ENCODE measurements at regions not wholly inside any gene's neighbourhood (a gene's known extent, or its start where the extent isn't known, plus 50 kb on each side); places are given as distances from the start of the nearest gene placed in this dataset. TPM values are rescaled to one million over a fixed set of nuclear protein-coding genes. Genes with fewer than 3 reads are reported as not detected.

- H3K36me3 ChIP-seq (ENCODE audit: control insufficient read depth in 2 of 4, insufficient read depth in 4 of 4, low read length in 3 of 4), result no peaks in the 10 kb centered on the region
- no peak overlapping the region for H2AK5ac ChIP-seq (ENCODE audit: low read depth, low read length)
- H3K4me1 ChIP-seq (replicated peaks in 1 of 4; ENCODE audit: control insufficient read depth in 3 of 4, insufficient read depth in 4 of 4, low read length in 3 of 4), result no peaks in the 10 kb centered on the region
- H3K4ac ChIP-seq (replicated peaks; ENCODE audit: insufficient read length, low read depth, low read length), result no peak overlapping the region
- no peaks in the 10 kb centered on the region for H3K9me3 ChIP-seq (ENCODE audit: insufficient read depth in 2 of 2, low read depth in 1 of 2, low read length in 1 of 2)
- H3K14ac ChIP-seq (ENCODE audit: insufficient read length), result no peak overlapping the region
- no peaks in the 10 kb centered on the region for H4K20me1 ChIP-seq (replicated peaks in 1 of 2; ENCODE audit: control insufficient read depth in 1 of 2, insufficient read depth in 2 of 2, low read length in 2 of 2)
- H2BK15ac ChIP-seq (ENCODE audit: low read length), result no peak overlapping the region
- no peak overlapping the region for H2BK5ac ChIP-seq (ENCODE audit: low read depth, low read length)
- no peak overlapping the region for H4K5ac ChIP-seq (ENCODE audit: insufficient read length, low read depth, low read length)
- H3K27me3 ChIP-seq (replicated peaks in 1 of 4; ENCODE audit: control insufficient read depth in 3 of 4, extremely low read depth in 1 of 4, insufficient read depth in 3 of 4, low read length in 3 of 4), result no peaks in the 10 kb centered on the region
- no peak overlapping the region for H3K18ac ChIP-seq (ENCODE audit: extremely low read depth, low read length)
- no peak for FAIRE-seq
- no peak overlapping the region for H2AFZ ChIP-seq (ENCODE audit: low read length)
- H3K9ac ChIP-seq (replicated peaks in 1 of 4; ENCODE audit: extremely low read depth in 1 of 4, low read depth in 3 of 4, low read length in 3 of 4), result no peak overlapping the region
- no peak overlapping the region for H3K23ac ChIP-seq (ENCODE audit: insufficient read length)
- H2BK12ac ChIP-seq (ENCODE audit: low read depth, low read length), result no peak overlapping the region
- H3K79me1 ChIP-seq (ENCODE audit: low read depth, low read length), result no peaks in the 10 kb centered on the region
- H3K79me2 ChIP-seq (ENCODE audit: control insufficient read depth in 1 of 2, insufficient read depth in 2 of 2, low read length in 2 of 2), result no peaks in the 10 kb centered on the region
- no peak overlapping the region for H4K8ac ChIP-seq (ENCODE audit: extremely low read depth, insufficient read depth, low read length)
- H3K4me2 ChIP-seq (ENCODE audit: insufficient read depth in 1 of 2, low read depth in 2 of 2, low read length in 2 of 2), result no peak overlapping the region
- no peaks in the 10 kb centered on the region; the same call in 1 of the 2 replicates for H3K23me2 ChIP-seq (ENCODE audit: low read depth, low read length)
- no peak overlapping the region for H2BK20ac ChIP-seq (ENCODE audit: low read length)
- H3K56ac ChIP-seq (replicated peaks; ENCODE audit: insufficient read length, low read depth, low read length), result no peak overlapping the region
- TF ChIP-seq CTBP2 (IDR thresholded peaks at IDR 0.05; ENCODE audit: borderline replicate concordance, insufficient read depth, insufficient read length, low read length) (no peak), POLR2AphosphoS5 (IDR thresholded peaks at IDR 0.05; ENCODE audit: low read depth, low read length) (no peak), YY1 (IDR thresholded peaks at IDR 0.05; ENCODE audit: low read depth, low read length) (no peak), CHD2 (IDR thresholded peaks at IDR 0.05; ENCODE audit: low read length) (no peak)
- ChIA-PET POLR2A (ENCODE audit: partially characterized antibody) (no interaction called here), CTCF (ENCODE audit: partially characterized antibody) (no interaction called here)
- no peak overlapping the region for H2BK120ac ChIP-seq (replicated peaks; ENCODE audit: low read depth, low read length)
- no peak overlapping the region for H4K91ac ChIP-seq (replicated peaks; ENCODE audit: insufficient read length, low read length)
- no peak overlapping the region for H3K27ac ChIP-seq (ENCODE audit: low read depth, low read length)
- no peak for DNase-seq (ENCODE audit: low read depth in 1 of 2, low spot score in 2 of 2)
- no peak overlapping the region for H3K4me3 ChIP-seq (ENCODE audit: extremely low read depth in 1 of 4, insufficient read depth in 2 of 4, low read depth in 3 of 4, low read length in 4 of 4)
Measured at GRCh38 chr6:102298051-102298450, 904.5 kb downstream of the GRIK2 start.

Small RNAs in the stretch of these regions (small RNA-seq; reads per million reads assigned to genes)
- gene RF00438 (ENCODE audit: insufficient read depth), result not detected

Measured in H1 (cell line).